HG03378 (cell line): ENCODE measurements at regions not wholly inside any gene's neighbourhood (a gene's known extent, or its start where the extent isn't known, plus 50 kb on each side); places are given as distances from the start of the nearest gene placed in this dataset.

Experiments used
- ATAC-seq: cut with Tn5 transposase; IDR thresholded peaks from one replicate; pipeline ENCODE4 v1.9.1; 2021; ENCODE audit warnings: mild to moderate bottlenecking, moderate library complexity; ENCODE audit not compliant: unreplicated experiment

DNA sequence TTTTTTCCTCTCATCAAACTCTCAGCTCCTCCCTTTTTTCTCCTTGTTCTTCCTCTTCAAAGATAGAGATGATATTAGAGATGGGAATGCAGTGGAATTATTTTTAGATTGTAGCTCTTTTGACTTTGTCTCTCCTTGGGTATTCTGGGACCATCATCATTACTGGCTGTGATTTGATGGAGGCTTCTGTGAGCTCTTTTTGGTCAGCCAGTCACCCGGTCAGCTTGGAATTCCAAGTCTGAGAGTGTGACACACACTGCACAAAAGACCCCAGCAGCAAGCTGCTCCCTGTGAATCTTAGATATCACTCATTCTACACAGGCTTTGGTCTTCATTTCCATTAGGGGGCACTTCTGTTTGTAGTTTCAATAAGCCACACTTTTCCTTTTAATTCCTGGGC is 51.6 kb upstream of the NEK7 start:
- ATAC-seq, result no peak

DNA sequence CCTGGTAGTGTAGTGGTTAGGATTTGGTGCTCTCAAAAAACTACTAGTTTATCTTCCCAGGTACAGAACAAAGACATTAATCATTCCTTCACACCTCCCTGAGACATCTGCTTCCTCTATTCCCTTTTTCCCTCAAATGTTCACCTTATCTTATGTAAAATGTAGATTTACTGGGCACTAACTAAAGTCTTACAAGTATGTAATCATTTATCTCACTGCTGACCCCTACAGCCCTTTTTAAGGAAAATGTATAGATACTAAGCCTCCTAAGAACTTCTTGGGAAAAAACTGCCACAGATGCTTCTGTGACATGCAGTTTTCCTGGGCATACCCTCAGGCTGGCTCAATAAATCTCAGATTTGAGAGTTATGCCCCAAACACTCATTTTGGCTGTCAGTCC is 50.8 kb upstream of the NEK7 start:
- ATAC-seq, result no peak
